ENCODE measurements at regions not wholly inside any gene's neighbourhood (a gene's known extent, or its start where the extent isn't known, plus 50 kb on each side); places are given as distances from the start of the nearest gene placed in this dataset.

DNA sequence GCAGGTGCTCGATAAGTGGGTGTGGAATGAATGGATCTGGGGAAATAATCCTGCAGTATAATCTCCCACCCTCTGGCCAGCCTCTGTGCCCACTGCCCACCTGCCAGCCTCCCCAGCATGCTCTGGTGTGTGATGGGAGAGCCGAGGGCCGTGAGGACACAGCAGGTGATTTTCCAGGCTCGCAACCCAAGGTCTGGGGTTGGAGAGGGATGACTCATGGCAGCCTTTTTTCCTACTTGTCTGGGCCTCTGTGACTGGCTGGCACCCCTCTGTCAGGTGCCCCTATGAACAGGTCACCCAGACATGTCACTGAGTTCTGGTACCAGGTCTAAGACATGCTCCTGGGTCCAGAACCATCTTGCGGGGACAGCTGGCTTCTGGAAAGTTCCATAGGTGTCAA is 385.7 kb upstream of the TNRC6C start:
- Histone ChIP-seq H3K79me2 (ENCODE audit: control insufficient read depth, insufficient read depth, low read length) (no peaks in the 10 kb centered on the region), H3K9ac (ENCODE audit: insufficient read depth in 1 of 2, low read depth in 2 of 2, low read length in 2 of 2) (no peak overlapping the region), H2AFZ (ENCODE audit: low read depth, low read length) (no peak overlapping the region), H3K27me3 (ENCODE audit: control insufficient read depth in 2 of 2, insufficient read depth in 2 of 2, low read length in 2 of 2) (peaks cover 23 to 60% of the 10 kb centered on the region in 2 experiments), H3K4me3 (no peak overlapping the region), H4K20me1 (replicated peaks; ENCODE audit: control insufficient read depth, insufficient read depth, low read length) (peaks cover 3% of the 10 kb centered on the region; the same call in 1 of the 2 replicates), H3K4me1 (replicated peaks in 1 of 2; ENCODE audit: control insufficient read depth in 2 of 2, insufficient read depth in 2 of 2, low read length in 2 of 2) (peaks cover 12 to 18% of the 10 kb centered on the region in 2 experiments), H3K9me3 (replicated peaks; ENCODE audit: control insufficient read depth, insufficient read depth, low read depth, low read length) (no peaks in the 10 kb centered on the region), H3K36me3 (ENCODE audit: control insufficient read depth, insufficient read depth, low read length) (no peaks in the 10 kb centered on the region), H3K27ac (ENCODE audit: extremely low read depth, low read depth, low read length) (no peak overlapping the region), H3K4me2 (ENCODE audit: insufficient read depth, low read length) (no peak overlapping the region), H3K9me1 (ENCODE audit: control insufficient read depth, insufficient read depth, low read length) (no peaks in the 10 kb centered on the region)
- ChIA-PET CTCF (ENCODE audit: low intra/inter-chr PET ratio) (no interaction called here), POLR2A (no interaction called here)
- intact Hi-C loops (cut with micrococcal nuclease): no loop called here
- FAIRE-seq (no peak), DNase-seq (ENCODE audit: extremely low read depth in 1 of 4, low spot score in 3 of 4) (no peak), ATAC-seq (no peak)
- 0% methylated on average over 5 of the region's 5 CpGs for WGBS (ENCODE audit: insufficient coverage, low coverage, missing lambda C conversion rate)
- BruUV-seq (replicated peaks): no TSS peak
- in situ Hi-C loops (cut with MboI): no loop called here
- TF ChIP-seq KDM2B (CRISPR knock-in tag; IDR thresholded peaks at IDR 0.05) (no peak), RNF2 (IDR thresholded peaks at IDR 0.05) (no peak), YBX1 (IDR thresholded peaks at IDR 0.05) (no peak), ATF7 (IDR thresholded peaks at IDR 0.05) (no peak), TCF7 (IDR thresholded peaks at IDR 0.05; ENCODE audit: borderline replicate concordance) (no peak), ZFP1 (CRISPR knock-in tag; IDR thresholded peaks at IDR 0.05) (no peak), ZNF695 (CRISPR knock-in tag; IDR thresholded peaks at IDR 0.05) (no peak), PBX2 (CRISPR knock-in tag; IDR thresholded peaks at IDR 0.05; ENCODE audit: low read depth) (no peak), PBX2 (tag; conservative IDR thresholded peaks at IDR 0.05; ENCODE audit: low read depth) (no peak), RERE (CRISPR knock-in tag; IDR thresholded peaks at IDR 0.05; ENCODE audit: borderline replicate concordance) (no peak), GTF2F1 (IDR thresholded peaks at IDR 0.05; ENCODE audit: low read depth, low read length) (no peak), NONO (IDR thresholded peaks at IDR 0.05; ENCODE audit: low read depth in 2 of 2, low read length in 1 of 2) (no peak), CBFB (CRISPR knock-in tag; IDR thresholded peaks at IDR 0.05) (no peak), NFE2L1 (tag; IDR thresholded peaks at IDR 0.05; ENCODE audit: borderline replicate concordance, low read depth) (no peak), SAP30 (IDR thresholded peaks at IDR 0.05; ENCODE audit: borderline replicate concordance, insufficient read depth, low read depth, low read length, poor library complexity, severe bottlenecking) (no peak)
- TF ChIP-seq, protein P1, sequence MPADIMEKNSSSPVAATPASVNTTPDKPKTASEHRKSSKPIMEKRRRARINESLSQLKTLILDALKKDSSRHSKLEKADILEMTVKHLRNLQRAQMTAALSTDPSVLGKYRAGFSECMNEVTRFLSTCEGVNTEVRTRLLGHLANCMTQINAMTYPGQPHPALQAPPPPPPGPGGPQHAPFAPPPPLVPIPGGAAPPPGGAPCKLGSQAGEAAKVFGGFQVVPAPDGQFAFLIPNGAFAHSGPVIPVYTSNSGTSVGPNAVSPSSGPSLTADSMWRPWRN (IDR thresholded peaks at IDR 0.05; ENCODE audit: low read depth): no peak
